ENCODE measurements at regions not wholly inside any gene's neighbourhood (a gene's known extent, or its start where the extent isn't known, plus 50 kb on each side); places are given as distances from the start of the nearest gene placed in this dataset.

- TF ChIP-seq CTCF (IDR thresholded peaks at IDR 0.05; ENCODE audit: extremely low read depth, insufficient read depth, missing control alignments) = no peak
- no peak for DNase-seq (ENCODE audit: low spot score)
- in situ Hi-C loops (cut with MboI; ENCODE audit: low pct_unique_long_range_greater_than_20kb, low sequenced_read_pairs, unreplicated experiment) = no loop called here
Observed at GRCh38 chr6:139833592-139833991, 459.1 kb upstream of the CITED2 start.

DNA sequence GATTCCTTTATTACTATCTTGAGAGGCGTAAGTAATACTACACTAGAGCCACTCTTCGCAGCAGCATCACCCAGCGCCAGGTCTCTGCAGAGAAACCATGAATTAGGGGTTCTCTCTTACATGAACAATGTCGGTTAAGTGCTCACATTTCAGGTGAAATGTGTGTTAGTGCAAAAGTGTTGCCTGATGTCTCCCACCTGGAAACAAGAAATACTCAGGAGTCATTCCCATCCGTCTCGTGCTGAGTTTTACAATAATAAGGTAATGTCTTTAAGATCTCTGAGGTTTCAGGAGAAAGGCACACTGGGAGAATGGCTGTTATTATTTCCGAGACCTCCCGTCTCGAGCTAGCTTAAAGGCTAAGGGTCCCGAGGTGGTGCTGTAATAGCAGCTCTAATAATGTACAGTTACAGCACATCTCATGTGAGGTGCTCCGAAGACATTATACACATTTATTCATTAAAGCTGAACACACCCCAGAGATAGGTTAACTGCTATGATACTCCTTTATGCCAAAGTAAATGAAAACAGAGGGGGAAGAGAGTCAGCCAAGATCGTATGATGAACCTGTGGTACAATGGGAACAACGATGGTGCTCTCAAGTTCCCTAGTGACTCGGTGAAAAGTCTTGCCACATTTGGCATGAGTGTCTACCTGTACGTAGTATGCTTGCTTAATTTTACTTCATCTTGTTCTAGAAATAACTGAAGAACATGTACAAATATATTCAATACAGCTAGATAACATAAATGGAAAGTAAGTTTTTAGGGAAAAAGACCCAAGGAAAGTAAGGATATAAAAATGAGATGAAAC is 458.3 kb upstream of the CITED2 start:
- TF ChIP-seq CTCF (IDR thresholded peaks at IDR 0.05; ENCODE audit: extremely low read depth, insufficient read depth, missing control alignments) = no peak
- in situ Hi-C loops (cut with MboI; ENCODE audit: low pct_unique_long_range_greater_than_20kb, low sequenced_read_pairs, unreplicated experiment) = no loop called here
- DNase-seq (ENCODE audit: low spot score) = no peak

DNA sequence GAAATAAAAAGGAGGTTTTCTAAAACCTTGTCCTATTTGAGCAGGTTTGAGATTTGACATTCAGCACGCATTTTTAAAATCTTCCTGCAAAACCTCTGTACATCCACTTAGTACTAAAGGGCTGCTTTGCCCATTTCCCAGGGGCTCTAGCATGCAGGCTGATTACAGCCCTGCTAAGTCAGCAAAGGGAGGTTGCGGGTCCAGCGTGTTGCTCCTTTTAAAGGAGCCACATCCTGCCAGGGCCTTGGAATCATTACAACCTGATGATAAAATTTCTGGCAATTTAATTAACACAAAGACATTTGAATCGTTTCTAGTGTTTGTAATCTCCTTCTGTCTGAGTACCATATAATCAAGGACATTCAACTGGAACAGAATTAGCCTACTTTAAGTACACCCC is 455.1 kb upstream of the CITED2 start:
- no peak for TF ChIP-seq CTCF (IDR thresholded peaks at IDR 0.05; ENCODE audit: extremely low read depth, insufficient read depth, missing control alignments)
- DNase-seq (ENCODE audit: low spot score) = no peak
- in situ Hi-C loops (cut with MboI; ENCODE audit: low pct_unique_long_range_greater_than_20kb, low sequenced_read_pairs, unreplicated experiment) = no loop called here

DNA sequence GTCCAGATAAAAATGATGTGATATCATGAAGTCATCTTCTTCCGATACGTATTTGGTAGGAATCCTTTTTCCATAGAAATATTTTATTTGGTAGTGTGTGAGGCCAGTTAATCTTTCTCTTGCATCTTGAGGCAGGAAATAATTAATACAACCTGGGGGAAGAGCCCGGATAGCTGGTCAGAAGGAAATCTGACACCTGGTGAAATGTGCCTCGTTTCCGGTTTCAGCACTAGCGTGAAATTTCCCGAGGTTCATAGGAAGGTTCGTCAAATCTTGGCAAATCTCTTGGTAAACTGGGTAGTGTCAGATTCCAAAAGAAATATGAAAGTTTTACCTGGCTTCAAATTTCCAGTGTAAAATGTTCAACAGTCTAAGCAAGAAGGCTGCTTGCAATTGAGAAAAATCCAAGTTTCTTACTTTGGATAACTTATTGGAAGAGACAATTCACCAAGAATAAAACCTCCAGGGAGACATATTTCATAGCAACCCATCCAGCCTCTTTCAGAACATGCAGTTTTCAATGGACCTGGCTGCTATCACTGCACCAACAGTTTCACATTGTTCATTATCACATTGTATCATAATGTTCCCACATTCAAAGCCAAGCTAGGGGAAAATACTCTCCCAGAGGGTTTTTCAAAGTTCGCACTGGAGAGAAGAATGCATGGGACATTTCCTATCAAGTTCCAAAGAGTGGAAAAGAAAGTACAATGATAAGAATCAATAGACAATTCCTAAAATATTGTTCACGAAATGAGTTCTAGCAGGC is 454.5 kb upstream of the CITED2 start:
- no peak for DNase-seq (ENCODE audit: low spot score)
- in situ Hi-C loops (cut with MboI; ENCODE audit: low pct_unique_long_range_greater_than_20kb, low sequenced_read_pairs, unreplicated experiment) = no loop called here
- TF ChIP-seq CTCF (IDR thresholded peaks at IDR 0.05; ENCODE audit: extremely low read depth, insufficient read depth, missing control alignments) = no peak

GRCh38 chr6:139825935-139826374 is 451.5 kb upstream of the CITED2 start:
- in situ Hi-C loops (cut with MboI; ENCODE audit: low pct_unique_long_range_greater_than_20kb, low sequenced_read_pairs, unreplicated experiment) = no loop called here
- no peak for TF ChIP-seq CTCF (IDR thresholded peaks at IDR 0.05; ENCODE audit: extremely low read depth, insufficient read depth, missing control alignments)
- no peak for DNase-seq (ENCODE audit: low spot score)

DNA sequence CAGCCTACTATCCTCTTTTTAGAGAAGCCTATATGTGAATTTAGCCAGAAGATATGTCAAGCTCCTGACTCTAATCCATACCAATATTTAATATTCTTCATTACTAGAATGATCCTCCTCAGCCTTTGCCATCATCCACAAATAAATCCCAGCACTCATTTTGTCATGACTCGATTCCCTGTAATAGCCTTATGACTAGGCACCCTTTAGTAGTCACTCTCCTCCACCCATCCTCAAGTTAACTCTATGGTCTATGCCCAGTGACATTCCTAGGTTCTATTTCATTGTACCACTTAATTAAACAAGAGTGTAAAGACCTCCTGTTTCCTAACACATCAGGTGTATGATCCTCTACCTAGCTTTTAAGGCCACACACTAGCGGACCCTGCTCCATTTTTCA is 450.4 kb upstream of the CITED2 start:
- no peak for DNase-seq (ENCODE audit: low spot score)
- TF ChIP-seq CTCF (IDR thresholded peaks at IDR 0.05; ENCODE audit: extremely low read depth, insufficient read depth, missing control alignments) = no peak
- in situ Hi-C loops (cut with MboI; ENCODE audit: low pct_unique_long_range_greater_than_20kb, low sequenced_read_pairs, unreplicated experiment) = no loop called here
